ENCODE measurements at regions not wholly inside any gene's neighbourhood (a gene's known extent, or its start where the extent isn't known, plus 50 kb on each side); places are given as distances from the start of the nearest gene placed in this dataset.

DNA sequence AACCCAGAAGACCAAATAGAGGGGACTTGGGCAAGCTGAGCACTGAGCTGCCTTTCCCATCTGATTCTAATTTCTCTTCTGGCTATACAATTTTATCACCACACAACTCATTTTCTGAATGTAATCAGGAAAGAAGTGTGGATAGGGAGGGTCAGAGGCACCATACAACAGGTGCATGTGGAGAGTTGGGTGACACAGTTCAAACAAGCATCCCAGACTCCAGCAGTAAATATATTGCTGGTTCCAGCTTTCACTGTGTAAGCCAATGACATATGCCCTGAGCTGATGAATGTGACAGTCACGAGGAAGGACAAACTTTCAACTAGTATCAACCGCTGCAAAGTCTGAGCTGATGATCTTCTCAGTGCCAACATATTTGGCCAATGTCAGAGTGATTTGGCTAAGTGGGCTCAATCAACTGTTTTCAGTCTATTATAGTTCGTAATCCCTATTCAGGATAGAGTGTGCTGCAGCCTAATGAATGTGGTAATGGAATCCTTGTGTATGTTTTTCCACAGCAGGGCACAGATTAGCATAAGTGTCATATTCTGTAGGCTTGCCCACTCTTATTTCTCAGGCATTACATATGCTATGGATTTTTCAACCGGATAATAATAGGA lies 109.9 kb upstream of the MEIS1 start:
- no peaks in the 10 kb centered on the region for H3K9me3 ChIP-seq (ENCODE audit: insufficient read depth, low read depth, low read length)
- no peak overlapping the region for H2AFZ ChIP-seq (ENCODE audit: low read length)
- H3K9ac ChIP-seq (ENCODE audit: low read depth, low read length, poor library complexity, severe bottlenecking) = no peak overlapping the region
- no peak overlapping the region for H3K4me2 ChIP-seq (ENCODE audit: low read depth, low read length, poor library complexity, severe bottlenecking)
- H3K27me3 ChIP-seq (ENCODE audit: insufficient read depth, low read length, poor library complexity, severe bottlenecking) = no peaks in the 10 kb centered on the region
- H3F3A ChIP-seq (ENCODE audit: low read depth) = no peaks in the 10 kb centered on the region
- no peaks in the 10 kb centered on the region for H3K4me1 ChIP-seq (ENCODE audit: insufficient read depth, low read length, poor library complexity, severe bottlenecking)
- no peaks in the 10 kb centered on the region for H3K9me2 ChIP-seq (replicated peaks; ENCODE audit: low read depth, low read length)
- H3K4me3 ChIP-seq (ENCODE audit: low read length, poor library complexity, severe bottlenecking) = no peak overlapping the region
- no peaks in the 10 kb centered on the region for H3K36me3 ChIP-seq (ENCODE audit: insufficient read depth, low read length)
- no peak for TF ChIP-seq CTCF (conservative IDR thresholded peaks at IDR 0.05; ENCODE audit: low read length)
- no peak for TF ChIP-seq EZH2phosphoT487 (IDR thresholded peaks at IDR 0.05; ENCODE audit: borderline replicate concordance)
- H3K79me2 ChIP-seq (ENCODE audit: insufficient read depth, low read length) = no peaks in the 10 kb centered on the region
- no peaks in the 10 kb centered on the region for H4K20me1 ChIP-seq (ENCODE audit: insufficient read depth, low read length, poor library complexity, severe bottlenecking)

DNA sequence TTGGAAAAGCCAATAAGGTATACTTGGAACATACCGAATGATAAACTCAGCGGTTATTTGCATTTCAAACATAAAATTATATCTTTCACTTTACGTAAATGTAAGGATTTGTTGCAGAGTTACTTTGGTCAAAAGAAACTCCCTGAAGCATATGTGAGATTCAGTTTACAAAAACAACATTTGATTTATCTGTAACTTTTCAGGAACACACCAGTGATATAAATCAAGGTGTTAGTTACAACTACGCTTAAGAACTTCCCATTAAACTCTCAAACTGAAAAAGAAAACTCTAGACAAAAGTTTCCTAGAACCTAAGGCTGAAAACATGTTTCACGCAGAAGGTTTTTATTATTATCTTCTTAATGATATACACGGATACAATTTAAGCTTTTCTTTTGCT lies 110.6 kb upstream of the MEIS1 start:
- Histone ChIP-seq H3K9me2 (replicated peaks; ENCODE audit: low read depth, low read length) (no peaks in the 10 kb centered on the region), H3K4me3 (ENCODE audit: low read length, poor library complexity, severe bottlenecking) (no peak overlapping the region), H3K79me2 (ENCODE audit: insufficient read depth, low read length) (no peaks in the 10 kb centered on the region), H3K27me3 (ENCODE audit: insufficient read depth, low read length, poor library complexity, severe bottlenecking) (no peaks in the 10 kb centered on the region), H3K36me3 (ENCODE audit: insufficient read depth, low read length) (no peaks in the 10 kb centered on the region), H3F3A (ENCODE audit: low read depth) (no peaks in the 10 kb centered on the region), H2AFZ (ENCODE audit: low read length) (no peak overlapping the region), H3K9ac (ENCODE audit: low read depth, low read length, poor library complexity, severe bottlenecking) (no peak overlapping the region), H3K4me1 (ENCODE audit: insufficient read depth, low read length, poor library complexity, severe bottlenecking) (no peaks in the 10 kb centered on the region), H3K4me2 (ENCODE audit: low read depth, low read length, poor library complexity, severe bottlenecking) (no peak overlapping the region), H4K20me1 (ENCODE audit: insufficient read depth, low read length, poor library complexity, severe bottlenecking) (no peaks in the 10 kb centered on the region), H3K9me3 (ENCODE audit: insufficient read depth, low read depth, low read length) (no peaks in the 10 kb centered on the region)
- TF ChIP-seq EZH2phosphoT487 (IDR thresholded peaks at IDR 0.05; ENCODE audit: borderline replicate concordance) = no peak
- no peak for TF ChIP-seq CTCF (conservative IDR thresholded peaks at IDR 0.05; ENCODE audit: low read length)

DNA sequence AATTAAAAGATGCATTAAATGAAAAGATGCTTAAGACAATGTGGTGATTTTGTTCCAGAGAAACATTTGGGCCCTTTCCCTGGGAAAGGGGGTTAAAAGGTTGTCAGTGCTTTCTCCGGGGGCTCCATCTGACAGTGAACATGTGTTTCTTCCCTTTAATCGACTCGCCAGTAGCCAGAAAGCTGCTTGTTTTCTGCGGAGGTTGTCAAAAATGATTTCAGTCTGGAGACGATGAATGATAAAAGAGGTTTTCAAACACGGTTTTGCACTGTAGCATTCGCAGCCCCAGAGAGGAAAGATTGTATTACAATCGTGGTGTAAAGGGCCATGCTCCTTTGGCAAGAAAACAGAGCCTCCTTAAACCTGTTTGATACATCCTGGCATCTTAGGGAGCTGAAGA lies 111.5 kb upstream of the MEIS1 start:
- Histone ChIP-seq H3K9ac (ENCODE audit: low read depth, low read length, poor library complexity, severe bottlenecking) (no peak overlapping the region), H3K4me3 (ENCODE audit: low read length, poor library complexity, severe bottlenecking) (no peak overlapping the region), H3K9me2 (replicated peaks; ENCODE audit: low read depth, low read length) (no peaks in the 10 kb centered on the region), H3K4me1 (ENCODE audit: insufficient read depth, low read length, poor library complexity, severe bottlenecking) (no peaks in the 10 kb centered on the region), H3K36me3 (ENCODE audit: insufficient read depth, low read length) (no peaks in the 10 kb centered on the region), H3K9me3 (ENCODE audit: insufficient read depth, low read depth, low read length) (no peaks in the 10 kb centered on the region), H3K4me2 (ENCODE audit: low read depth, low read length, poor library complexity, severe bottlenecking) (no peak overlapping the region), H3K79me2 (ENCODE audit: insufficient read depth, low read length) (no peaks in the 10 kb centered on the region), H2AFZ (ENCODE audit: low read length) (no peak overlapping the region), H4K20me1 (ENCODE audit: insufficient read depth, low read length, poor library complexity, severe bottlenecking) (no peaks in the 10 kb centered on the region), H3K27me3 (ENCODE audit: insufficient read depth, low read length, poor library complexity, severe bottlenecking) (no peaks in the 10 kb centered on the region), H3F3A (ENCODE audit: low read depth) (no peaks in the 10 kb centered on the region)
- no peak for TF ChIP-seq CTCF (conservative IDR thresholded peaks at IDR 0.05; ENCODE audit: low read length)
- no peak for TF ChIP-seq EZH2phosphoT487 (IDR thresholded peaks at IDR 0.05; ENCODE audit: borderline replicate concordance)

Measured in Loucy (cell line).